Smooth muscle cell (in vitro differentiated cells): ENCODE measurements at regions not wholly inside any gene's neighbourhood (a gene's known extent, or its start where the extent isn't known, plus 50 kb on each side); places are given as distances from the start of the nearest gene placed in this dataset.

Experiments used
- DNase-seq: peaks from one replicate; lab custom pipeline; 2025; ENCODE audit not compliant: unreplicated experiment; lab: John Stamatoyannopoulos, UW
- H2AFZ ChIP-seq: fragments of 200-600 bp; sonication (generic); 2 replicates; pipeline ENCODE4 v1.6.0; 2016; ENCODE audit warnings: antibody characterized with exemption, low read depth, mild to moderate bottlenecking
- H3F3A ChIP-seq: fragments of 200-600 bp; sonication (generic); 2 replicates; pipeline ENCODE4 v1.6.0; 2017; ENCODE audit warnings: antibody characterized with exemption, low read depth
- H3K27ac ChIP-seq: fragments of 200-600 bp; sonication (generic); 2 replicates; pipeline ENCODE4 v1.5.1; 2016; ENCODE audit warnings: low read depth, mild to moderate bottlenecking
- H3K27me3 ChIP-seq: fragments of 200-600 bp; sonication (generic); 2 replicates; pipeline ENCODE4 v1.6.1; 2016; ENCODE audit warnings: low read depth, mild to moderate bottlenecking
- H3K36me3 ChIP-seq: fragments of 200-600 bp; sonication (generic); 2 replicates; pipeline ENCODE4 v1.5.1; 2016; ENCODE audit warnings: low read depth
- H3K4me1 ChIP-seq: fragments of 200-600 bp; sonication (generic); 2 replicates; pipeline ENCODE4 v1.5.1; 2016; ENCODE audit warnings: low read depth
- H3K4me2 ChIP-seq: fragments of 200-600 bp; sonication (generic); 2 replicates; pipeline ENCODE4 v1.6.0; 2016; ENCODE audit warnings: mild to moderate bottlenecking
- H3K4me3 ChIP-seq: fragments of 200-600 bp; sonication (generic); 2 replicates; pipeline ENCODE4 v1.5.1; 2016; ENCODE audit warnings: mild to moderate bottlenecking
- H3K79me2 ChIP-seq: fragments of 200-600 bp; sonication (generic); 2 replicates; pipeline ENCODE4 v1.6.0; 2016; ENCODE audit warnings: low read depth, mild to moderate bottlenecking
- H3K9ac ChIP-seq: fragments of 200-600 bp; sonication (generic); 2 replicates; pipeline ENCODE4 v1.6.0; 2016; ENCODE audit warnings: low read depth
- H3K9me3 ChIP-seq: fragments of 200-600 bp; sonication (generic); replicated peaks from 2 replicates; pipeline ENCODE4 v1.5.1; 2016; ENCODE audit warnings: low read depth
- H4K20me1 ChIP-seq: fragments of 200-600 bp; sonication (generic); 2 replicates; pipeline ENCODE4 v1.6.0; 2016; ENCODE audit warnings: low read depth
- WGBS: methylation state at CpG from one replicate; pipeline ENCODE4 v1.1.7; 2016; ENCODE audit warnings: low lambda C conversion rate; 5-methylcytosine and 5-hydroxymethylcytosine counted together
- TF ChIP-seq, protein P1 (sequence below): fragments of 200-600 bp; sonication (generic); IDR thresholded peaks from 2 replicates; pipeline ENCODE4 v1.5.1; 2017; ENCODE audit warnings: borderline replicate concordance, mild to moderate bottlenecking, antibody characterized with exemption; ENCODE audit not compliant: insufficient read depth, poor library complexity, severe bottlenecking

DNA sequence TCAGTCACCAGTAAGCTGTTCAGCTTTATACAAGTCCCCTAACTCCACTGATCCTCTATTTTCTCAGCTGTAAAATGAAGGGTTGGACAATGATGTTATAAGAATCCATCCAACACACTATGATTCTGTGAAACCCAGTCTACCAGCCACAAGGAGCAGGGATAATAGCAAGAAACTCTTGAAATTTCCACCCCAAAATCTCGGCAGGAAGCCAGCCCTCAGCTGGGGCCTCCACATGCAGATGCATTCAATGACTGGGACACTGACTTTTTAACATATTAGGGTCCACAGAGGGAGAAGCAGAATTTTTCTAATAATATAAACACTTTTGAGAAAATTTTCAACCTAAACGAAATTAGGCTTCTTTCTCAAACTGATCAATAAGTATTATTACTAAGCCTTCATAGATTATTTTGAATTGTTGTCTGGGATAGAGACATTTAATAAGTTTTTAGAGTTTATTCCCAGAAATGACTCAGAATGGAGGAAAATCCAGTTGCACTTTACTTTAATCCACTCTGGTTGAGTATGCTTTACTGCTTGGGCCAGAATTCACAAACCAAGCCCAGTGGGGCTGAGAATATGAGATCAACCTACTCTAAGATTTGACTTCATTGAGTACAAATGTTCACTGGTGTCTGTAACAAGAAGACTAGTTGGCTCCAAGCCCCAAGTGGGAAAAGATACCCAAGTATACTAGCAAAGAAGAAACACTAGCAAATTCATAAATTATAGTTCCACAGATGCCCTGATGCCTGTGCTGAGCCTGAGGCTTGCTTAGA, 168.6 kb downstream of the C7orf25 start:
- no peak overlapping the region for H3K27ac ChIP-seq
- TF ChIP-seq, protein P1, sequence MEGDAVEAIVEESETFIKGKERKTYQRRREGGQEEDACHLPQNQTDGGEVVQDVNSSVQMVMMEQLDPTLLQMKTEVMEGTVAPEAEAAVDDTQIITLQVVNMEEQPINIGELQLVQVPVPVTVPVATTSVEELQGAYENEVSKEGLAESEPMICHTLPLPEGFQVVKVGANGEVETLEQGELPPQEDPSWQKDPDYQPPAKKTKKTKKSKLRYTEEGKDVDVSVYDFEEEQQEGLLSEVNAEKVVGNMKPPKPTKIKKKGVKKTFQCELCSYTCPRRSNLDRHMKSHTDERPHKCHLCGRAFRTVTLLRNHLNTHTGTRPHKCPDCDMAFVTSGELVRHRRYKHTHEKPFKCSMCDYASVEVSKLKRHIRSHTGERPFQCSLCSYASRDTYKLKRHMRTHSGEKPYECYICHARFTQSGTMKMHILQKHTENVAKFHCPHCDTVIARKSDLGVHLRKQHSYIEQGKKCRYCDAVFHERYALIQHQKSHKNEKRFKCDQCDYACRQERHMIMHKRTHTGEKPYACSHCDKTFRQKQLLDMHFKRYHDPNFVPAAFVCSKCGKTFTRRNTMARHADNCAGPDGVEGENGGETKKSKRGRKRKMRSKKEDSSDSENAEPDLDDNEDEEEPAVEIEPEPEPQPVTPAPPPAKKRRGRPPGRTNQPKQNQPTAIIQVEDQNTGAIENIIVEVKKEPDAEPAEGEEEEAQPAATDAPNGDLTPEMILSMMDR: no peak
- H4K20me1 ChIP-seq: no peaks in the 10 kb centered on the region
- H3K4me1 ChIP-seq: no peaks in the 10 kb centered on the region
- no peaks in the 10 kb centered on the region for H3K36me3 ChIP-seq
- no peak overlapping the region for H3K9ac ChIP-seq
- H3K4me3 ChIP-seq: no peak overlapping the region
- H3K4me2 ChIP-seq: no peak overlapping the region
- no peak for DNase-seq
- peak overlapping the region; percentile 1 for H2AFZ ChIP-seq
- no peaks in the 10 kb centered on the region for H3K27me3 ChIP-seq
- H3F3A ChIP-seq: no peaks in the 10 kb centered on the region
- H3K79me2 ChIP-seq: no peaks in the 10 kb centered on the region
- WGBS: 78% methylated on average over 2 of the region's 2 CpGs
- H3K9me3 ChIP-seq: no peaks in the 10 kb centered on the region

GRCh38 chr7:42742318-42742717, 169.6 kb downstream of the C7orf25 start:
- Histone ChIP-seq H3K27me3 (no peaks in the 10 kb centered on the region), H3K4me2 (no peak overlapping the region), H3K9ac (no peak overlapping the region), H3K9me3 (no peaks in the 10 kb centered on the region), H3K27ac (no peak overlapping the region), H2AFZ (no peak overlapping the region), H4K20me1 (no peaks in the 10 kb centered on the region), H3K36me3 (no peaks in the 10 kb centered on the region), H3K4me3 (no peak overlapping the region), H3K4me1 (no peaks in the 10 kb centered on the region), H3K79me2 (no peaks in the 10 kb centered on the region), H3F3A (no peaks in the 10 kb centered on the region)
- TF ChIP-seq, protein P1: no peak
- DNase-seq: no peak
- 57% methylated on average over 3 of the region's 3 CpGs for WGBS

GRCh38 chr7:42740408-42740807, 171.5 kb downstream of the C7orf25 start:
- no peak overlapping the region for H2AFZ ChIP-seq

More at GRCh38 chr7:42740408-42740807, 171.5 kb downstream of the C7orf25 start:
- Histone ChIP-seq H4K20me1 (no peaks in the 10 kb centered on the region), H3K4me2 (no peak overlapping the region), H3K79me2 (no peaks in the 10 kb centered on the region), H3K36me3 (no peaks in the 10 kb centered on the region), H3K4me1 (no peaks in the 10 kb centered on the region), H3F3A (no peaks in the 10 kb centered on the region), H3K27me3 (no peaks in the 10 kb centered on the region), H3K9ac (no peak overlapping the region), H3K9me3 (no peaks in the 10 kb centered on the region), H3K4me3 (no peak overlapping the region), H3K27ac (no peak overlapping the region)
- 89% methylated on average over 3 of the region's 3 CpGs for WGBS
- DNase-seq: no peak
- TF ChIP-seq, protein P1: no peak
